K562 (cell line): ENCODE measurements at regions not wholly inside any gene's neighbourhood (a gene's known extent, or its start where the extent isn't known, plus 50 kb on each side); places are given as distances from the start of the nearest gene placed in this dataset.

Source experiments
- BDP1 ChIP-seq: IDR thresholded peaks from 3 replicates; pipeline ENCODE4 v1.6.1; 2011; ENCODE audit not compliant: insufficient read length, insufficient read depth
- DDX20 ChIP-seq: fragments of 450-650 bp; IDR thresholded peaks from 2 replicates; pipeline ENCODE4 v1.6.1; 2016; ENCODE audit warnings: missing genetic modification characterization, low read depth, mild to moderate bottlenecking, missing compliant biosample characterization, moderate library complexity
- ELF2 ChIP-seq: fragments of 250-450 bp; sonication (Bioruptor Pico); IDR thresholded peaks from 2 replicates; pipeline ENCODE4 v1.5.0; 2021; ENCODE audit warnings: mild to moderate bottlenecking
- MBD2 ChIP-seq: sonication (generic); IDR thresholded peaks from 2 replicates; pipeline ENCODE4 v1.6.1; 2016; ENCODE audit warnings: low read depth, borderline replicate concordance
- MITF ChIP-seq: IDR thresholded peaks from 2 replicates; pipeline ENCODE4 v1.6.1; 2014; ENCODE audit warnings: antibody characterized with exemption
- NR1H2 ChIP-seq: sonication (generic); formaldehyde crosslinking; IDR thresholded peaks from 2 replicates; pipeline ENCODE4 v1.4.0; 2020; ENCODE audit warnings: mild to moderate bottlenecking, missing genetic modification reagents
- RBM17 ChIP-seq: fragments of 200-400 bp; formaldehyde crosslinking; IDR thresholded peaks from 2 replicates; pipeline ENCODE4 v1.6.1; 2017; ENCODE audit warnings: low read depth, mild to moderate bottlenecking, low read length, borderline replicate concordance
- SLC30A9 ChIP-seq: fragments of 250-450 bp; sonication (Bioruptor Pico); IDR thresholded peaks from 2 replicates; pipeline ENCODE4 v1.8.0; 2022; ENCODE audit warnings: mild to moderate bottlenecking, moderate library complexity
- SRSF1 ChIP-seq: fragments of 200-400 bp; formaldehyde crosslinking; IDR thresholded peaks from 2 replicates; pipeline ENCODE4 v1.6.1; 2017; ENCODE audit warnings: mild to moderate bottlenecking, low read depth, low read length, moderate library complexity
- TEAD4 ChIP-seq, 2 experiments: sonication (generic) in 1 of 2; formaldehyde crosslinking in 1 of 2; IDR thresholded peaks; 2 replicates each; pipeline versions ENCODE4 v1.6.1 to v1.8.0; 2012 to 2022; ENCODE audit warnings: borderline replicate concordance in 1 of 2, inconsistent platforms in 1 of 2, low read length in 1 of 2, mild to moderate bottlenecking in 1 of 2, missing genetic modification reagents in 1 of 2
- TF ChIP-seq, protein P1 (sequence below): fragments of 450-650 bp; IDR thresholded peaks from 2 replicates; pipeline ENCODE4 v1.6.1; 2016
- TF ChIP-seq, protein P2 (sequence below): fragments of 150-350 bp; conservative IDR thresholded peaks from 2 replicates; pipeline ENCODE4 v1.6.1; 2014; ENCODE audit warnings: low read length
- TF ChIP-seq, protein P3 (sequence below): conservative IDR thresholded peaks from 2 replicates; pipeline ENCODE4 v1.6.1; 2011; ENCODE audit warnings: low read depth, mild to moderate bottlenecking, low read length; ENCODE audit not compliant: control insufficient read depth

DNA sequence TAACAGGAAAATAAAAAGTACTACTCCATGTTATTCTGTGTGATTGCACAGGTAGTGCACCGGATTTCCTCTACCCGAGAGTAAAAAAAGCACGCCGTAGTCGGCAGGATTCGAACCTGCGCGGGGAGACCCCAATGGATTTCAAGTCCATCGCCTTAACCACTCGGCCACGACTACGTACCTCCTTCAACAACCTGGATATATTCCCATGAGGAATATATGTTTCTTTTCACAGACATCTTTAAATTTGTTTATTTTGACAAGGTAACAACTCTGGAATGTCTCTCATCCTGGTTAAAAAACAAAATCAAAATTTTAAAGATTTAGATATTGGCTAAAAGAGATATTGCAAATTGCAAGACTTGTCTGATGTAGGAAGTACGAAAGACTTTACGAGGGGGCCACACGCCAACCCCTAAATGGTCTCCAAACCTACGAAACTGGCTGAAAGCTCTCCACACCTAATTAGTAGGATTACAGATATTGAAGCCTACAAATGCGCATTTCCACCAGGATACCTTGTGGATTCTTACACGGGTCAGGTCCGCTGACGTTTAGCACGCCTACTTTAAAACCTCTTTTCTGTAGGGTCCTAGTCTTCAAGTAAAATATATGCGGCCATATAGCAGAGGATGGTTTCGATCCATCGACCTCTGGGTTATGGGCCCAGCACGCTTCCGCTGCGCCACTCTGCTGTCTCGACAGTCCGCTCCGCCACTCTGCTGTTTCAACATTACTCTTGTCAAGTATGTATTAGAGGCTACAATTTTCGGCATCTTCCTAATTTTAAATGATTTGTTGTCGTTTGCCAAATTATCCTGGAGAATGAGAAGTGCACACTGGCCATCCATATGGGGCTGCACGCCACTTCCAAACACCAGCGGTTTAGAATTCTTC lies 52.2 kb upstream of the BTN3A2 start (continued):
- TF ChIP-seq MITF (no peak), MBD2 (peak; percentile 27; the same call in 1 of the 2 replicates), ELF2 (CRISPR knock-in tag) (no peak), DDX20 (no peak), NR1H2 (CRISPR knock-in tag) (no peak), TEAD4 (IDR thresholded peaks at IDR 0.05; ENCODE audit: low read length) (peak; percentile 81), TEAD4 (CRISPR knock-in tag; IDR thresholded peaks at IDR 0.05; ENCODE audit: borderline replicate concordance) (no peak), SRSF1 (no peak), RBM17 (no peak), BDP1 (peak; percentile 69), SLC30A9 (CRISPR knock-in tag) (no peak)
- TF ChIP-seq, protein P1, sequence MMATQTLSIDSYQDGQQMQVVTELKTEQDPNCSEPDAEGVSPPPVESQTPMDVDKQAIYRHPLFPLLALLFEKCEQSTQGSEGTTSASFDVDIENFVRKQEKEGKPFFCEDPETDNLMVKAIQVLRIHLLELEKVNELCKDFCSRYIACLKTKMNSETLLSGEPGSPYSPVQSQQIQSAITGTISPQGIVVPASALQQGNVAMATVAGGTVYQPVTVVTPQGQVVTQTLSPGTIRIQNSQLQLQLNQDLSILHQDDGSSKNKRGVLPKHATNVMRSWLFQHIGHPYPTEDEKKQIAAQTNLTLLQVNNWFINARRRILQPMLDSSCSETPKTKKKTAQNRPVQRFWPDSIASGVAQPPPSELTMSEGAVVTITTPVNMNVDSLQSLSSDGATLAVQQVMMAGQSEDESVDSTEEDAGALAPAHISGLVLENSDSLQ, result no peak
- TF ChIP-seq, protein P2, sequence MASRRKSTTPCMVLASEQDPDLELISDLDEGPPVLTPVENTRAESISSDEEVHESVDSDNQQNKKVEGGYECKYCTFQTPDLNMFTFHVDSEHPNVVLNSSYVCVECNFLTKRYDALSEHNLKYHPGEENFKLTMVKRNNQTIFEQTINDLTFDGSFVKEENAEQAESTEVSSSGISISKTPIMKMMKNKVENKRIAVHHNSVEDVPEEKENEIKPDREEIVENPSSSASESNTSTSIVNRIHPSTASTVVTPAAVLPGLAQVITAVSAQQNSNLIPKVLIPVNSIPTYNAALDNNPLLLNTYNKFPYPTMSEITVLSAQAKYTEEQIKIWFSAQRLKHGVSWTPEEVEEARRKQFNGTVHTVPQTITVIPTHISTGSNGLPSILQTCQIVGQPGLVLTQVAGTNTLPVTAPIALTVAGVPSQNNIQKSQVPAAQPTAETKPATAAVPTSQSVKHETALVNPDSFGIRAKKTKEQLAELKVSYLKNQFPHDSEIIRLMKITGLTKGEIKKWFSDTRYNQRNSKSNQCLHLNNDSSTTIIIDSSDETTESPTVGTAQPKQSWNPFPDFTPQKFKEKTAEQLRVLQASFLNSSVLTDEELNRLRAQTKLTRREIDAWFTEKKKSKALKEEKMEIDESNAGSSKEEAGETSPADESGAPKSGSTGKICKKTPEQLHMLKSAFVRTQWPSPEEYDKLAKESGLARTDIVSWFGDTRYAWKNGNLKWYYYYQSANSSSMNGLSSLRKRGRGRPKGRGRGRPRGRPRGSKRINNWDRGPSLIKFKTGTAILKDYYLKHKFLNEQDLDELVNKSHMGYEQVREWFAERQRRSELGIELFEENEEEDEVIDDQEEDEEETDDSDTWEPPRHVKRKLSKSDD, result no peak
- TF ChIP-seq, protein P3, sequence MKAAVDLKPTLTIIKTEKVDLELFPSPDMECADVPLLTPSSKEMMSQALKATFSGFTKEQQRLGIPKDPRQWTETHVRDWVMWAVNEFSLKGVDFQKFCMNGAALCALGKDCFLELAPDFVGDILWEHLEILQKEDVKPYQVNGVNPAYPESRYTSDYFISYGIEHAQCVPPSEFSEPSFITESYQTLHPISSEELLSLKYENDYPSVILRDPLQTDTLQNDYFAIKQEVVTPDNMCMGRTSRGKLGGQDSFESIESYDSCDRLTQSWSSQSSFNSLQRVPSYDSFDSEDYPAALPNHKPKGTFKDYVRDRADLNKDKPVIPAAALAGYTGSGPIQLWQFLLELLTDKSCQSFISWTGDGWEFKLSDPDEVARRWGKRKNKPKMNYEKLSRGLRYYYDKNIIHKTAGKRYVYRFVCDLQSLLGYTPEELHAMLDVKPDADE, result peak; percentile 96
